ENCODE measurements at regions not wholly inside any gene's neighbourhood (a gene's known extent, or its start where the extent isn't known, plus 50 kb on each side); places are given as distances from the start of the nearest gene placed in this dataset.

DNA sequence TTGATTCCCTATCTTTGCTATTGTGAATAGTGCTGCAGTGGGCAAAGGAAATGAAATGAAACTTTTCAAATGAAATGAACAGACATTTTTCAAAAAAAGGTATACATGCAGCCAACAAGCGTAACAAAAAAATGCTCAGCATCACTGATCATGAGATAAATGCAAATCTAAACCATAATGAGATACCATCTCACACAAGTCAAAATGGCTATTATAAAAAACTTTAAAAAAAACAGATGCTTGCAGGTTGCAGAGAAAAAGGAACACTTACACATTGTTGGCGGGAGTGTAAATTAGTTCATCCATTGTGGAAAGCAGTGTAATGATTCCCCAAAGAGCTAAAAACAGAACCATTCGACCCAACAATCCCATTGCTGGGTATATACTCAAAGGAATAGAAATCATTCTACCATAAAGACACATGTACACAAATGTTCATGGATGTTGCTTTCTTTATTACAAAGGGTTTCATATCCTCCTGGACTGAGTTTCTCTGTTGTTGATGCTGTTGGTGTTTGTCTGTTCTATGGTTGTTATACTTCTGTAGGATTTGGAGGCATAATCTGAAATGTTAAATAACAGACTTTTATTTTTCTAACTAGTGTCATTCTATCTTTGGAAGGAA, 99.3 kb upstream of the SOX9 start:
- intact Hi-C loops (cut with DNase I), result no loop called here

DNA sequence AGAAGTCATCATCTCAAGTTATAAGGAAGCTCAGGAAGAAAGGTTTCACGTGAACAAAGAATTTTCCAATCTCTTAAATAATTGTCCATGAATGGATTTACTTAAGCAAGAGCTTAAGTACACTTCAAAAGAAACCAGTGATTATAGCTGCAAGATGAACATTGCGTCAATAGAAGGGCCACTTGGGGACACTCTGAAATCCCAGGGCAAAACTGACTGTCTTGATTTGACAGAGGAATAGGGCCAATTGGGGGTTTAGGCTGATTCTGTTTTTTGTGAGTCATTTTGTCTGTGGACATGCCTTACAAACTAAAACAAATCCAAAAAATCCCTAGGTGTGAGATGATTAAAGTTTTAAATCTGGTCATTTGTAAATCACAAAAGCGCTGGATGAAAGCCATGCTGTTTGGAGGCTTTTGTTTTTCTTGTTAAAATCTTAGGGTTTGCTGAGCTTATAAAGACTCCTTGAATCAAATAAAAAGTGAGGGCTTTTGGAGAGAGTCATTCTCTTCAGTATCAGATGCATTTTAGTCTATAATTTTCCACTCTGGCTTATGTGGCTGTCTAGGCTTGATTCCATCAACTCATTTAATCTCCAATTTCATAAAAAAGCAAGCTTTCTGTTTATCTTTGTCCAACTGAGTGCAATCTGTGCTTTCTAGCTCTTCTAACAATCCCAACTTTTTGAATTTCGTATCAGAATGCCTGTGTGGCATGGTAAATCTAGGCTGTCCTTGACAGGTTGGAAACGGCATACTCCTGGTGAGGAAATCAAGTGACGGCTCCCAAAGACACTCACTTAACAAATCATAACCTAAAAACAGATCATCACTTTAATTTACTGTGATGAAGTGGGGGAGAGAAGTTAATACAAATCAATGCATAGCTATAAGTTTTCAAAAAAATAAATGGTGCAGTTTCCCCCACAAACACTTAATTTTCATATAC, 98.2 kb upstream of the SOX9 start:
- Histone ChIP-seq H3K27me3 (no peaks in the 10 kb centered on the region), H3K9me3 (no peaks in the 10 kb centered on the region), H3K4me1 (peaks cover 5% of the 10 kb centered on the region), H3K4me3 (no peak overlapping the region), H3K36me3 (no peaks in the 10 kb centered on the region), H3K27ac (no peak overlapping the region)
- intact Hi-C loops (cut with DNase I), result no loop called here
- DNase-seq (ENCODE audit: extremely low spot score in 2 of 2), result no peak
- TF ChIP-seq, protein P1, sequence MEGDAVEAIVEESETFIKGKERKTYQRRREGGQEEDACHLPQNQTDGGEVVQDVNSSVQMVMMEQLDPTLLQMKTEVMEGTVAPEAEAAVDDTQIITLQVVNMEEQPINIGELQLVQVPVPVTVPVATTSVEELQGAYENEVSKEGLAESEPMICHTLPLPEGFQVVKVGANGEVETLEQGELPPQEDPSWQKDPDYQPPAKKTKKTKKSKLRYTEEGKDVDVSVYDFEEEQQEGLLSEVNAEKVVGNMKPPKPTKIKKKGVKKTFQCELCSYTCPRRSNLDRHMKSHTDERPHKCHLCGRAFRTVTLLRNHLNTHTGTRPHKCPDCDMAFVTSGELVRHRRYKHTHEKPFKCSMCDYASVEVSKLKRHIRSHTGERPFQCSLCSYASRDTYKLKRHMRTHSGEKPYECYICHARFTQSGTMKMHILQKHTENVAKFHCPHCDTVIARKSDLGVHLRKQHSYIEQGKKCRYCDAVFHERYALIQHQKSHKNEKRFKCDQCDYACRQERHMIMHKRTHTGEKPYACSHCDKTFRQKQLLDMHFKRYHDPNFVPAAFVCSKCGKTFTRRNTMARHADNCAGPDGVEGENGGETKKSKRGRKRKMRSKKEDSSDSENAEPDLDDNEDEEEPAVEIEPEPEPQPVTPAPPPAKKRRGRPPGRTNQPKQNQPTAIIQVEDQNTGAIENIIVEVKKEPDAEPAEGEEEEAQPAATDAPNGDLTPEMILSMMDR (IDR thresholded peaks at IDR 0.05), result no peak
- no peak for TF ChIP-seq POLR2A (IDR thresholded peaks at IDR 0.05)

More for the DNA sequence above, 99.3 kb upstream of the SOX9 start:
- peaks cover under 1% of the 10 kb centered on the region for H3K4me1 ChIP-seq
- no peaks in the 10 kb centered on the region for H3K27me3 ChIP-seq
- no peaks in the 10 kb centered on the region for H3K36me3 ChIP-seq
- TF ChIP-seq, protein P1 (IDR thresholded peaks at IDR 0.05), result no peak
- no peak for TF ChIP-seq POLR2AphosphoS5 (IDR thresholded peaks at IDR 0.05; ENCODE audit: insufficient read depth in 1 of 2, low read depth in 1 of 2)
- no peak for TF ChIP-seq POLR2A (IDR thresholded peaks at IDR 0.05)
- H3K9me3 ChIP-seq, result no peaks in the 10 kb centered on the region
- no peak overlapping the region for H3K4me3 ChIP-seq
- no peak for DNase-seq (ENCODE audit: extremely low spot score in 2 of 2)
- H3K27ac ChIP-seq, result no peak overlapping the region

DNA sequence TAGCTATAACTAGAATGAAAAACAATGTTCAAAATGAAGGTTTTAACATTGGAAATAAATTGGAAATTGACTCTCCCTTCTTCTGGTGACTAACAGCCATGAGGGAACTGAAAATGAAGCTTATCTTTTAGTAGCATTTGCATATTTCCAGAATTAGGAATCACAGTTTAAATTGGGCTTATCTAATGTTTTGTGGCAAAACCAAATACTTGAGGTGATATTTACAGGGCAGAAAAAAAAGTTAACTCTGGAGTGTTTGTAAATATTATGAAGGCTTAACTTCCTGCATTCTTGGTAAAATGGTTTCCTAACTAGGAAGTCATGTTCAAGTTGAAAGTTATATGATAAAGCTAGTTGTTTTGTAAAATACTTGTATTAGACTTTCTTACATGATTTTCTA, 96.4 kb upstream of the SOX9 start:
- intact Hi-C loops (cut with DNase I), result no loop called here
- Histone ChIP-seq H3K27ac (no peak overlapping the region), H3K9me3 (no peaks in the 10 kb centered on the region), H3K4me3 (no peak overlapping the region), H3K36me3 (no peaks in the 10 kb centered on the region), H3K27me3 (no peaks in the 10 kb centered on the region), H3K4me1 (peaks cover 5% of the 10 kb centered on the region)
- DNase-seq (ENCODE audit: extremely low spot score in 2 of 2), result no peak
- TF ChIP-seq, protein P1 (IDR thresholded peaks at IDR 0.05), result no peak
- TF ChIP-seq POLR2A (IDR thresholded peaks at IDR 0.05), result no peak
- no peak for TF ChIP-seq POLR2AphosphoS5 (IDR thresholded peaks at IDR 0.05; ENCODE audit: insufficient read depth in 1 of 2, low read depth in 1 of 2)

DNA sequence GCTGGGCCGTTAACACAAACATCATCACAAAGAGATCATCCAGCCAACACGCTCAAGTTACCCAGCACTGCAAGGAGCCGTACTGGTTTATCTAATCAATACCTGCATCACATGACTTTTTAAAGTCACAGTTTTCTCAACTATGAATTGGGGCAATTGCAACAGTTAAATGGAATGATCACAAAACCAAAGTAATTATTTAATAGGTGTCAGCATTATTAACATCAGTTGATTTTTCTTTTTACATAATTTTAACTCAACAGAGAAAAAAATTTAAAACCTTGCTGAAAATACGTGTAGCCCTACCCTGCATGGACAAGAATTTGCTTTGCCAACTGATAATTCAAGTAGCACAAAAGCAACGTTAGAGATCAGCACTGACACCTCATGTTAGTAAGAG, 95.7 kb upstream of the SOX9 start:
- no peak overlapping the region for H3K4me3 ChIP-seq
- no peak overlapping the region for H3K27ac ChIP-seq
- intact Hi-C loops (cut with DNase I), result no loop called here
- no peaks in the 10 kb centered on the region for H3K36me3 ChIP-seq
- no peaks in the 10 kb centered on the region for H3K27me3 ChIP-seq
- no peak for TF ChIP-seq POLR2A (IDR thresholded peaks at IDR 0.05)
- no peak for TF ChIP-seq POLR2AphosphoS5 (IDR thresholded peaks at IDR 0.05; ENCODE audit: insufficient read depth in 1 of 2, low read depth in 1 of 2)
- TF ChIP-seq, protein P1 (IDR thresholded peaks at IDR 0.05), result no peak
- H3K9me3 ChIP-seq, result no peaks in the 10 kb centered on the region
- peaks cover 10% of the 10 kb centered on the region for H3K4me1 ChIP-seq
- no peak for DNase-seq (ENCODE audit: extremely low spot score in 2 of 2)

Data from vagina (tissue), 2 donors.